HK-2 (cell line): ENCODE measurements at regions not wholly inside any gene's neighbourhood (a gene's known extent, or its start where the extent isn't known, plus 50 kb on each side); places are given as distances from the start of the nearest gene placed in this dataset.
"Not testable (repeated sequence)": the region's sequence is repeated elsewhere in the genome, so short reads cannot be mapped to it uniquely, and the experiment has no call there.

Experiments used
- DNase-seq: peaks from one replicate; pipeline ENCODE4 v3.0.0-alpha.2; 2018; ENCODE audit not compliant: unreplicated experiment

DNA sequence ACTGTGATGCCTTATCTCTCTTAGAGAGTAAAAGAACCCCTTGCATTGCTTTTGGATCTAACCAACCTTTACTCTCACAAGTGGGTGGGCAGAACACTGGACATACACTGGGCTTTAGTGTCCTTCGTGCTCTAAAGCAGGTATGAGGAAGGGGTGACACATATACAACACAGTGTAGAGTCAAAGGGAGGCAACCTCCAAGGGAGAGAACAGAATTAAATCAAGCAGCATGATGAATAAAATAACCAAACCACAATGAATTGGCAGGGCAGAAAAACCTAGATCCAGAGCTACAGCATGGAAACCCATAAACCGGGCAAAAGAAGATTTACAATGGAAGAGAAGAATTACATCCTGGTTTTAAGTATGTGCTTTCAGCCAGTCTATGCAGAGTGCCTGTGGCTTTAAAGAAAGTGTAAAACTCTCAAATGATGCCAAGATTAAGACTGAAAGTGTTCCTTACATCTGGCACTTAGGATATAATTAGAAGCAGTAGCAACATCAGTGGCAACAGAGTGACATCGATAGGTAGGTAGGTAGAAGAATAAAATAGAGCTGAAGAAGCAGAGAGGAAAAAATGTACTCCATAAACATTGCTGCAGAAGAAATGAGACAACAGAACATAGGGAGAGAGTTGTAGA lies 191.7 kb upstream of the ZC3H15 start:
- DNase-seq: no peak

DNA sequence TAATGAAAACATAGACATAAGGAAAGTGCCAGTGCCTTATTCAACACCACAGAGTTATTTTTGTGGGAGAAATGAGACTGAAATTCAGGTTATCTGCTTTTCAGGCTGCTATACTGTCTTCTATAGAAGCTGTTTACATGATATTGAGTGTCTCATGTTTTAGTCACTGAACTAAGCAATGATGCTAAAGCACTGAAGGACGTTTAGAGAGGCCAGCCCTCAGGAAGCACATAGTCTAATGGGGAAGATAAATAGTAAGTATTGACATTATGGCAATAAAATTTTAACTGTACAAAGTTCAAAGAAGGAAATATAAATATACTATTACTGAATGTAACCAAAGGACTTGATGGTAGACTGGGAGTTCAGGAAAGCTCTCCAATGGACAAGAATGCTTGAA lies 186.4 kb upstream of the ZC3H15 start:
- DNase-seq: no peak

DNA sequence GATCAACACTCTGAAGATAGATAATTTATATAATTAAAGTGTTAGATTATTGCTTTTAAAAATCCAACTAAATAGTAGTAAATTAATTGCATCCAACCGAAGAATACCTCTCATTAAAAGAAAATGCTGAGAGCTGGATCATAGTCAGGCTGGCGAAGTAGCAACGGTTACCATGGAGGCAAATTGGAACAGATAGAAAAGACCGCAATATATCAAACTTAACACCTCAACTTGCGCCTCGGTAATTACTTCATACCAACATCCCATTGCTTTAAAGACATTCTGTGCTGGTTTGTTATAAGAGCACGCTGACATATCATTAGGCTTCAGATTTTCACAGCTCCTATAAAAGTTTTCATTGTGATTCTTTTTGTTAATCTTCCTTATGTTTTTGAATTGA lies 183.8 kb upstream of the ZC3H15 start:
- no peak for DNase-seq

DNA sequence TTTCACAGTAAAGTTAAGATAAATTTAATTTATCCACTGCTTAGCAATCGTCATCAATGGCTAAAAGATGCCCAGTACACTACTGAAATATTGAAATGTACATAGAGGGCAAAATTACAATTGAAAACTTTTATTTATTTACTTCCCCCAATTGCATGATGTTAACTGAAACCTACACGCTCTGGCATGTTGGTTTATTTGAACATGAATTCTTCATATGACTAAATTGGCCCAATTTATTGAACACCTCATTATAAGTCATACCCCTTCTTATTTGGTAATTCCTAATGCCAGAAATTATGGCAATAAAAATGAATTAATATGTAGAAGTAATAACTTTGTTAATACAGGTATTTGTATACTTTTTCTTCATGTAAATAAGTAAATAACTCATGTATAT lies 183.0 kb upstream of the ZC3H15 start:
- DNase-seq: no peak

DNA sequence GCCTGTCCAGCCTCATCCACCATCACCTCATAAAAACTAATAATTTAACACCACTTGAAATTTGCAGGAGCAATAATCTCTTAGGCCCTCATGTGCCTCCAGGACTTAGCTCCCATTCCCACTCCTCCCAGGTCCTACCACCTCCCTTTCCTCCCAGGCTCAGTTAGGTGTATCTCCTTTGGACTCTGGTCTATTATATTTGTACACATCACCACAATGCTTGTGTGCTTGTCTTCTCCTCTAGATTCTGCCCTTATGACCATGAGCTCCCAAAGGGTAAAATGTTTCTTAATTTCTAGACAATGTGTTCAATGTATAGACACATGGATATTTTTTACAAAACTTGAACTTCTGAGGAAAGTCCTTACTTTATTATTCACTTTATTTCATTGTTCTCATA lies 182.0 kb upstream of the ZC3H15 start:
- DNase-seq: no peak

DNA sequence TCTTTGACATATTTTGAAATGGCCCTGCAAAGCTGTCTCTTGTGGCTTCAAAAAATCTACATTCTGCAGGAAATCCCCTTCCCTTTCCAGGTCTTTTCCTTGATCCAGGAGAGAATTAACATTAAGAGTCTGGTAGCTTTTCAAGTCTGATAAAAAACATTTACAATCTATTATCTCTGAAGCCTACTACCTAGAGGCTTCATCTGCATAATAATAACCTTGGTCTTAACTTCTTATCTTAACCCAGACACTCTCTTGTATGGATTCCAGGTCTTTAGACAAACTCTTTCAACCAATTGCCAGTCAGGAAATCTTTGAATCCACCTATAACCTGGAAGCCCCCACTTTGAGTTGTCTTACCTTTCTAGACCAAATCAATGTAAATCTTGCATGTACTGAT lies 179.3 kb upstream of the ZC3H15 start:
- DNase-seq: no peak

DNA sequence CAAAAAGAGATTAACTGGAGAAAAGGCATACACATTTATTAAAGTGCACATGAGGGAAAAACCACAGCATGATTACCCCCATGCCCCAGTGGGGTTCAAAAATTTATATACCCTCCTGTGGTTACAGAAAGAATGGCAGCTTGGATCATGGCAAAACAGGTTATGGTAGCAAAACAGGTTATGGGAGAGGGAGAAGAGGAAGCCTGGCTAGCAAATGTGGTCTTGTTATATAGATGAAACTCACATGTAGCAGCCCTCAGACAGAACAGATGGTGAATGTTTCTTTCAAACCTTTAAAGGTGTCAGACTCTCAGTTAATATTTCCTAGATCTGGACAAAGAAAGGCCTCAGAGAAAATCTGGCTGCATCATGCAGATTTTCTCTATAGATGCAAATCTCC lies 178.2 kb upstream of the ZC3H15 start:
- DNase-seq: no peak

DNA sequence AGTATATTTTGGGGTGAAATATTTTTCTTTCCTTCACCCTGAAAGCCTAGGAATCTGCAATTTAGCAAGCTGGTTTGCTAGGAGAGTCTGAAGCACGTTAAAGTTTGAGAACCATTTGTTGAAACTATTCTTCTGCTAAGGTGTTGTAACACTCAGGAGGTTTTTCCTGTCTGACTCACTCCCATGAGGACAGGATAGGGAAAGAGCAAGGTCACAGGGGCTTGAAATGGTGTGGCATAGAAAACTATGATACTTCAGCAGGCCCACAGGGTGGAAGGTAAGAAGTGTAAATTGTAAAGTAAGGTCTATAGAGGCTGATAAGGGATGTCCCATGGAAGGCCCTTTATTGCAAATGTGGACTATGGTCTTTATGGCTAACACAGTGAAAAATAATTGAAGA lies 177.7 kb upstream of the ZC3H15 start:
- DNase-seq: no peak

DNA sequence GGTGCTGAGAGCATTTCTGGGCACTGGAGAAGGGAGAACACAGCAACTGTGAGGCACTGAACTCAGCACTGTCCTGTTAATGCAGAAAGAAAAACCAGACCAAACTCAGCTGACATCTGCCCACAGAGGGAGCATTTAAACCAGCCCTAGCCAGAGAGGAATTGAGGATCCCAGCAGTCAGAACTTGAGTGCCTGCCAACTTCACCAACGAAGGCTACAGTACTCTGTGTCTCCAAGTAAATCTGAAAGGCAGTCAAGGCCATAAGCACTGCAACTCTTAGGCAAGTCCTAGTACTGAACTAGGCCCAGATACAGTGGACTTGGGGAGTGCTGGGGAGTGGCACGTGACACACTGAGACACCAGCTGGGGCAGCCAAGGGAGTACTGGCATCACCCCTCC lies 176.2 kb upstream of the ZC3H15 start:
- no peak for DNase-seq

DNA sequence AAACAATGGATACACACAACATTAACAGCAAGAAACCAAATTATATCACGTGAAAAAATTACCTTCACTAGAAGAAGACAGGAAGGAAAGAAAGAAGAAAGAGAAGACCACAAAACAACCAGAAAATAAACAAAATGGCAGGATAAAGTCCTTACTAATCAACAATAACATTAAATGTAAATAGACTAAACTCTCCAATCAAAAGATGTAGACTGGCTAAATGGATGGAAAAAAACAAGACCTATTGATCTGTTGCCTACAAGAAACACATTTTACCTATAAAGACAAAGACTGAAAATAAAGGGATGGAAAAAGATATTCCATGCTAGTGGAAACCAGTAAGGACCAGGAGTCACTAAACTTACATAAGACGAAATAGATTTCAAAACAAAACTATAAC lies 167.0 kb upstream of the ZC3H15 start:
- no peak for DNase-seq

DNA sequence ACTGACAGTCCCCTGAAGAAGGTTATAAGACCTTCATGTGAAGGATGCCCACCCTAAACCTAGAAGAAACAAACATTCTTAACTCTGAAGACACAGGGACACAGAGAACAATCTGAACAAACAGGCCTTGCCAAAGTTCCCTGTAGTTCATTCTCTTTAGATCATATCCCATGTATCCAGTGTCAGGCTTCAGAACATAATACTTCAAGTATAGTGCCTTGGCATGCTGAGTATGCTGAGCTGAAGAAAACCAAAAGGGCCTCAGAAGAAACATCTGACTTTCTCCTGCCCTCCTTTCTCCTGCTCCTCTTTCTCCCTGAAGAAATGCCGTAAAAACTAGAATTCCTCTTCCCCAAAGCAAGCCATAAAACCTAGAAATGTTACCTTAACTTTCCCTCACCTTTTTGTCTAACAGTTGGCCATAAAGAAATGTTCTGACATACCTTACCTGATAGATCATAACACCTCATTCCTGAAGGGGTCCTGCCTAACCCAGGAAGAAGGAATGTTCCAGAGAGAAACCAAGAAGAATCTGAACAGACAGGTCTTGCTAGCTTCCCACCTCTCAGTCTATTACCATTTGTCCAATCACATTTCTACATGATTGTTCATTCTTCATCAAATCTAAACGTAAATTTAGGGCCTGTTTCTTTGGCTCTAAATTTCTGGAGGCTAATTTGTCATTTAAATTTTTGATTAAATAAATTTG lies 160.1 kb upstream of the ZC3H15 start:
- DNase-seq: no peak

DNA sequence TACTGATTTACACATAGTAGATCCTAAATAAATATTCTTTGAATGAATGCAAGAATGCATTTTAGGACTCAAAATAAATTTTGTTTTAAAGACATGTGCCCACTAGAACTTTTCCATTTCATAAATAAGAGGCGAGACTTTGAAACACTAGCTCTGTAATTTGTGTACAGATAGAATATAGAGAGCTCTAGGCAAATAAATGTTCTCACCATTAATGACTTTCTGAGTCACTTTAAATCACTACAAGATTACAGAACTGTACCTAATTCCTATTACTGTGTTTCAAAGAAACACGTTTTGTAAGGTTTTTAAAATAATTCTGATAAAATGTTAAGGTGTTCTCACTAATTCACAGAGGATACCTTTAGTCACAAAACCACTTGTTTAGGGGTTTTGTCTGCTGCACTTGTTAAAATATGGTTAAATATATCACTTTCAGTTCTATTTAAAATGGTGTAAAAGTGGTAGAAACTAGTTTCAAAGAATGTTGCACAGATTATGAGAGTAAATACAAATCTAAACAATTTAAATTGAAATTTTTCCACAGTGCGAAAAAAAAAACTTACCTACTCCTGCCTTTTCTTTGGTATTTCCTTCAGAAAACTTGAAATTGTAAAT lies 158.7 kb upstream of the ZC3H15 start:
- DNase-seq: no peak

DNA sequence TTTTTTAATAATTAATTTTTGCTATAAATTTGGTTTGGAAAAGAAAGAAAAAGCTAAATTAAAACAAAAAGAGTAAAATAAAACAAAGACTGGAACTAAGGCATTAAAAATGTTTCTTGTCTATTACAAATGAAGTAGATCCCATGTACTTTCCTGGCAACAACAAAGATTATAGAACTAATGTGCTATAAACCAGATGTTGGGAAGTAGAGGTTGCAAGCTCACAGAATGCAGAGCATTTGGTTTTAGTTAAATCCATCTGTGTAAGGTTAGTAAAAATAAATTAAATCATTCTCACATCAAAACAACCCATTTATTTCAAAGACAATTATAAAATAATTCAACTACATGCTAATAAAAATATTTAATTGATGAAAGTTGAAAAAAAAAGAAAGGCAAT lies 157.2 kb upstream of the ZC3H15 start:
- no peak for DNase-seq

DNA sequence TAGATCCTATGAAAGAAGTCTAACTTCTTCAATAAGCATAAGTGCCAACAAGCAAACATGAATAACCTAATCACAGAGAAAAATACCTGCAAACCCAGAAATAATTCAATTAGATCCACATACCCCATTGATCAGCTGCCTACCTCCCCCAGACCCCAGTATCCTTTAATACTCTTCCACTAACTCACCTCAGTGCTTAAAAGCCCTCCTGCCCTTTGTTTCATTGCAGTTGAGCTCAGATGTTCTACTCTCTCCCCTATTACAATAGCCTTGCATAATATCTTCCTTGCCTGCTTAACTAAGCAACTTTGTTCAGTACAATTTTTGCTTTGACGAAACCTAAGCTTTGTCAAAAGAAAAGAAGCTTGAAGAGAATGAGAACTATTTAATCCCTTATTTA lies 156.0 kb upstream of the ZC3H15 start:
- no peak for DNase-seq

DNA sequence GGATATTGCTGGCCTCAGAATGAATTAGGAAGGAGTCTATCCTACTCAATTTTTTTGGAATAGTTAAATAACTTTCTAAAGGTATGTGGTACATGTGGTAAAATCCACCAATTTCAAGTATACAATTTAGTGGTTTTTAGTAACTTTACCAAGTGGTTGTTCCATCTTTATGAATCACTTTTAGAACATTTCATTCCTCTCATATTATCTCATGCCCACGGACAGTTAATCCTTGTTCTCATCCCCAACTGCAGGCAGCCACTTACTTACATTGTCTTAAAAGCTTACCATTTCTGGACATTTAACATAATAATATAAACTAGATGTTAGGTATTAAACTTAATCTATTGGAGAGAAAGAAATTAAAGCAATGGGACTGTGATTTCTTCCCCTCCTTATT lies 146.3 kb upstream of the ZC3H15 start:
- no peak for DNase-seq

DNA sequence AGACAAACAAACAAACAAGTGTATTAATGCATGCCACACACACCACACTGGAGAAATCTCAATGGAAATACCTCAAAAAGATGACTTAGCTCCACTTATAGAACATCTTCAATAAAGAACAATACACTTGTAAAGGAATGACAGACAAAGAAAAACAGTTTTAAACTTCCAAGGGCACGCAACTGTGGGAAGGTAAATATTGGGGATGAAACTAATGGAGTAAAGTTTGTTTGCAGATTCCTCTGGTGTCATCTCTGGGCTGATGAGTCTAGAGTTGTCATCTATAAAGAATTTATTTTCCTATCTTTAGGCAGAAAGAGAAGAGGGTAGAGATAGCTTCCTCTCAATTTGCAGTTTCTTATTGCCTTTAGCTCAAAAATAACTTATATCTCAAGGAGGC lies 144.0 kb upstream of the ZC3H15 start:
- DNase-seq: no peak

DNA sequence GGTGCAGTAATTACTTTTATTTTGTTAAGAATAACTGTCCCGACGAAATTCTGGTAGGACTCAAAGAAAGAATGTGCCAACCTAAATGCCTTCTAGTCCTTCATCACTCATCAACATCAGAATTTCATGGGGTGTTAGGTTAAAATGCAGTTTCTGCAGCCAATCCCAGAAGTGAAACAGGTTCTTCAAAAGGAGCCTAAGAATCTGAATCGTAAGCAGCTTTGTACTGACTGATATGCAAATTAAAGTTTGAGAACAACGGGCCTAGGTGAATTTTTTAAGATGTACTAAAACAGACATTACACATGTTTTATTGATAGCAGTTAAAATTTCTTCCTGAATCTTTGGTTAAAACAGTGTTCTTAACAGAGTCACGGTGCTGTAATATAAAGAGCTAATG lies 140.3 kb upstream of the ZC3H15 start:
- DNase-seq: no peak

DNA sequence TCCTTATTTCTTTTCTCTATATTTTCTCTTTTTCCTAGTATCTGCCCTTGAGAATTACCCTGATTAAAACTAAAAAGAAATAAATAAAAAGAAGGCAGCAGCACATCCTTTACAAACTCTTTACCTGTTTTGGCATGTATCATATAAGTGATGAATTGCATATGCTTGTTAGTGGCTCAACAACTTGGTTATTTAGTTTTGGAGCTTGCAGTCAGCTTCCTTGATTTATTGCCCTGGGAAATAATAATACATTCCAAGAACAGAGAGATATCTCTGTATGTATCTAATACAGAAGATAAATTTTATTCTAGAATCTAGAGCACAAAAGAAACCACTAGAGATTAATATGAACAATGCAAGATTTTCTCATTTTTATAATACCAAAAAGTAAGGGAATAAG lies 139.8 kb upstream of the ZC3H15 start:
- no peak for DNase-seq

DNA sequence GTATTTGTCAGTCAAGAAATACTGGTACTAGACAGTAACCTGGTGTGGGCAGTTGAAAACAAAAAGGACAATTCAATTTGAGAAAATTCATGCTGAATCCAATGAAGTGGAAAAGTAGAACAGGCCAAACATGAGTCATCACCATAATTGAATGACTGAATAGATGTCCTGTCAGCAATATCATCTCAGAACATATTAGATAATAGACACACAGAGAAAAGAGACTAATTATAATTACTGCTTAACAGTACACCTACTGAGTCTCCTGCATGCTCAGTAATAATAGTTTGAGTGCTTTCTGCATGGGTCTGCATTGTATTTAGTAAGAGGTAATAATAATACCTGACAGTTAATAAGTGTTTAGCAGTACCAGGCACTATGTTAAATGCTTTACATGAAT lies 138.6 kb upstream of the ZC3H15 start:
- DNase-seq: no peak

DNA sequence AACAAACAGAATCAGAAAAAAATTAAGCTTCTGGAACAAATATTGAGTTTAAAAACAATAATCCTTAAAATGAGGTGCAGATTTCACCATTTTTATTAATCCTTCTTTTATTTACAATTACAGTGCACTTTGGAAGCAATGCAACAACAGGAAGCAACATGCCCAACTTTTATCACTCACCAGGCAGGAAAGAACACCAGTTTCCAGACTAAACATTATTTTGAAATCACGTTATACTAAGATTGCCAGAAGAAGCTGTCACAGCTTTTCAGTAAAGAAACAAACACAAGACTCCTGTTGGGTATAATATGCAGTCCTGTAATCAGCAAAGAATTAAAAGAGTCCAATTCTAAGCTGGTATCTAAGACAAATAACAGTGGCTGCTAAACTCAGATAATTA lies 137.9 kb upstream of the ZC3H15 start:
- DNase-seq: no peak

DNA sequence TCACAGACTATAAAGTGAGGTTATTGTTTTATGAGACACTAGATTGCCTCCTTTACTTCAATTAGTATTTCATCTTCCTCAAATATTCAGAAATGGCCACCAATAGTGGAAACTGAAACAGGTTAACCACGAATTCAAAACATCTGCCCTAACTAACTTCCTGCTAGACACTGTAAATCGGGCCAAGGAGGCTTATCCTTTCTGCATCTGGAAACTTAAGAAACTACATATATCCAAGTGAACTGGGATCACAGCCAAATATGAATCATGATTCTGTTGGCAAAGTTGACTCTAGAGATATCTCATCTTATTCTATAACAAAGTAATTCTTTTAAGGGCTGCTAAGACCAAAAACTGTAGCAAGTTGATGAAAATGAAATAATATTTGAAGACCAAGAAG lies 136.6 kb upstream of the ZC3H15 start:
- DNase-seq: no peak

DNA sequence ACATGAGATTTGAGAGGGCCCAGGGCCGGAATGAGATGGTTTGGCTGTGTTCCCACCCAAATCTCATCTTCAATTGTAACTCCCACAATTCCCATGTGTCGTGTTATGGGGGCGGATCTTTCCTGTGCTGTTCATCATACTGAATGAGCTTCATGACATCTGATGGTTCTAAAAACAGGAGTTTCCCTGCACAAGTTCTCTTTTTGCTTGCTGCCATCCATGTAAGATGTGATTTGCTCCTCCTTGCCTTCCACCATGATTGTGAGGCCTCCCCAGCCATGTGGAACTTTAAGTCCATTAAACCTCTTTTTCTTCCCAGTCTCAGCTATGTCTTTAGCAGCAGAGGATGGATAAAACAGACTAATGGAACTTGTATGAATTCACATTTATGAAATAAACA lies 131.9 kb upstream of the ZC3H15 start:
- DNase-seq: not testable (repeated sequence)

DNA sequence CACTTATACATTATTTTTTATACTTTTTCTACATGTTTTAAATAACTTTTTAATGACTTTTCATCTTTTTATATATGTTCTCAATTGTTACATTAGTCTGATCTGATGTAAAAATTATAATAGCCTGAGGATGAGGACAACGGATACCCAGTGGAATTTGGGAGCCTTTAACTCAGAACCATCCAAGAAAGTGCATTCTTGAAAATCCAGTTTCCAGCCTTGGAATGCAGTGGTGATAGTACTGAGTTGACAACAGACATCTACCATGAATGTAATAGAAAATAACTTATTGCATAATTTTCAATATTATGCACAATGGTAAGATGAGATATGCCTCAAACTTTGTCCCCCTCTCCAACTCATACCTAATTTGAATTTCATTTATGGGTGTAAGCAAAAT lies 120.7 kb upstream of the ZC3H15 start:
- no peak for DNase-seq

DNA sequence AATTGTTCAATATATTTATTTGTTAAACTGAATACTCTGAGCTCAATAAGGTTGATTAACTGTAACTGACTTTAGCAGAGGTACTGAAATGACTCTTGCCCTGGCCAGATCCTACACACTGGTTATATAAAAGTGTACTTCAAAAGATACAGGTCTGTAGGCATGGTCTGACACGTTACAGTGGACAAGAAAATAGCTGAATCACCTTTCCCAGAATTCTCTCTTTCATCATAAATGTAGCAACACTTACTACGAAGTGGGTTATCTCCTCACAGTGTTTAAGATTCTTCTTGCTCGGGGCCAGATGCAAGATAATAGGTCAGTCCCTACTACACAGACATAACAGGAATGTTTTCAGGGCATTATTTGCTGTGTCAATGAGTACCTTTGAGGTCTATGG lies 107.0 kb upstream of the ZC3H15 start:
- DNase-seq: no peak
